GM19351 (cell line): ENCODE measurements at regions not wholly inside any gene's neighbourhood (a gene's known extent, or its start where the extent isn't known, plus 50 kb on each side); places are given as distances from the start of the nearest gene placed in this dataset.

ENCODE experiments used
- ATAC-seq: cut with Tn5 transposase; IDR thresholded peaks from one replicate; pipeline ENCODE4 v1.9.1; 2021; ENCODE audit warnings: mild to moderate bottlenecking, moderate library complexity; ENCODE audit not compliant: unreplicated experiment

DNA sequence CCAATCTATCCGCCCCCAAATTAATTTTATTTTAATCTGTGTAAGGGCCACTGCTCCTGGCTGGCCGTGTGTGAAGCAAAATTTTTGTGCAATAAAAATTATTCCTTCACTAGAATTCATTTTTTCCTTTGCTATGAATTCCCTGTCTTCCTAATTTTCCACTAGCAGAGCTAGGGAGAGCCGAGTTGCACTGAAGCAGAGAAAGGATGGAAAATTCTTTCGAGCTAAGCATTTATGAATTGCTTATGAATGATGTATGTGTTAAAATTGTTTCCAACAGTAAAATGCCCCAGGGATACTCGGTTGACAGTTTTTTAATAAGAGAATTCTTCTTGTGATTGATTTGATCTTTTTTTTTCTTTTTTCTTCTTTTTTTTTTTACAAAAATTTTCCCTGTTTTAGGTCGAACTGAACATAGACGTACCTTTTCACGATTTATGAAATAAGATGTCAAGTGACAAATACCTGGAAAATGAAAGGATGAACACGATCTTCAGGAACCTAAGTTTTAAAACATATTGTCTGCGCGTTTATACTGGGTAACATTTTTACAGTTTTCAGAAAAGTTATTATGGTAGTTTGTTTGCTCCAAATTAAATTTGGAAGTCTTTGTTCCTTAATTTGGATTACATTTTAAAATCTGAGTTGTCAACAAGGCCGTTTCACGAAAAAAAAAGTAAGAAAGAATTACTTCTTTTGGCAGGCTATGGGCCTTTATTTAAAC lies 288.8 kb upstream of the NFE2L3 start:
- no peak for ATAC-seq

- no peak for ATAC-seq
Observed at GRCh38 chr7:25863729-25864110, 288.3 kb upstream of the NFE2L3 start.

GRCh38 chr7:25864511-25864910 lies 287.5 kb upstream of the NFE2L3 start:
- ATAC-seq: no peak

DNA sequence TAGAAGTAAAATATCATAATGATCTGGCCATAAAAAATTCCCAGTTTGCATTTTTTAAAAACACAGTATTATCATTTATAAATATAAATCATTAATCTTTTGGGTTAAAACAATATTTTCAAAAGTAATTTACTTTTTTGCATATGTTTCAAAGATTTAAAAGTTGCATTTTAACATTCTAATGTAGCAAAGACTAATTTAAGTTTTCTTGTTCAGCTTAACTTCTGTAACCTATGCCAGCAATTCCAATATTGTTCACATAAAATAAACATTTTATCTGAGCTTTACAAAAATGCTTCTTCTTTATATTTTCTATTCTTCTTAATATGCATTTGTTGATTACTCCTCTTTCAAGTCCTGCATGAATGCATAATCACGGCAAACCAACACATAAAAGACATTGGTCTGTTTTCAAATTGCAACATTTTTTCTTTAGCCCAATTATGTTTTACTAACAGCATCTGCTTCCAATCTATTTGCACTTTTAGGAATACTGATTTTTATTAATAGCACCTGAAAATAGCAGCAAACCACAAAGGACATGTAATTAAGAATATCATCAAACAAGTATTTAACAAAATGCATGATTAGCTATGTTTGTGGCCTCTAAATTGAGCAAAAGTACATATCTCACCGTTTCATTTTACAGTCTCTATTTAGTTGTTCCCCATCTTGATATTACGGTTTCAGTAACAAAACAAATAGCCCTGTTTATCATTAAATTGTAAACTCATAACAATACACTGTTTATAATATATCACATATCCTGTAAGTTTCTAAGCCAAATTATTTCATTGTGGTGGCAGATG lies 286.9 kb upstream of the NFE2L3 start:
- no peak for ATAC-seq

DNA sequence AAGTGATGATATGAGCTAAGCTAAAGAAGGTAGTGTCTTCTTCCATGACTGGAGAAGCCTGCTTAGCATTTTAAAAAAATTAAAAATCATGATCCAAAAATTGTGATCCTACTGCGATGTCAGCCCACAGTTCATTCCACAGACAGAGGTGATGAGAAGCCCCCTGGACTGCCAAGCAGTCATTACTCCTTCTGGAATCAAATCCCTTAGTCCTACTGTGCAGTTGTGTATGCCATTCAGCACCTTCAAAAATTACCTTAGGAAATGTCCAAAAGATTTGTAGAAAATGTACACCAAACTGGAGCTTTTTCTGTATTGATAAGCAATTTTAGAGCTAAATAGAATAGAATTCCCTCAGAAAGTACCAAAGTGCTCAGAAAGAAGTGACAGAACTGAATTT lies 283.5 kb upstream of the NFE2L3 start:
- no peak for ATAC-seq

DNA sequence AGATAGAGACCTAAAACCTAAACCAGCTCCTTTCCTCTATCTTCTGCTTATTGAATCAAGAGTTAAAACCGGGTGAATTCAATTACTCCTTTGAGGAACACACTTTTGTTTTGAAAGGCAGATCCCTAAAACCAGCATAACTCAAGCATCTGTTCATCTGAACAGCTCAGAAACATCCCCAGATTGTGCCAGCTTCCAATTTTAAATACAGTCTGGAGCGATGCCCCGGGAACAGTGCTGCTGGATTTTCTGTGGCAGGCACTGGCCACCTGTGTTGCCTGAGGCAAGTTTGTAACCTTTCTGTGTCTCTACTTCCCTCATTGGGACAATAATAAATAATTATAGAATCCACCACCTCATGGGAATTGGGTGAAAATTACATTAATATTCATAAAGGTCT lies 281.4 kb upstream of the NFE2L3 start:
- no peak for ATAC-seq

DNA sequence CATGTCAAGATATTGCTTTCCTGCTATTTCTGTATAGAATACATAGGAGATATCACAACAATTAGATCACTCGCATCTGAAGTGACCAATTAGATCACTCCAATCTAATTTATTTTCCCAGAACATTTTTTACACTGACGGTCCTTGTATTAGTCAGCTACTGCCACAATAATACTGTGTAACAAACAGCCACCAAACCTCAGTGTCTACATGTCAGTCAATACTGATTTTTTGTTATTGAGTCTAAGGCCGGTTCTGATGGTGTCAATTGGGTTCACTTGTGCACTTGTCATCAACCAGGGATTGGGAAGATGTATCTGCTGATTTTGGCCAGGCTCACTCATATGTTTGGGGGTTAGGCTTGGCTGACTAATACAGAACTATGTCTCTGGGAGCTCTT lies 275.9 kb upstream of the NFE2L3 start:
- no peak for ATAC-seq

- no peak for ATAC-seq
Observed at GRCh38 chr7:25877802-25878789, 273.9 kb upstream of the NFE2L3 start.

DNA sequence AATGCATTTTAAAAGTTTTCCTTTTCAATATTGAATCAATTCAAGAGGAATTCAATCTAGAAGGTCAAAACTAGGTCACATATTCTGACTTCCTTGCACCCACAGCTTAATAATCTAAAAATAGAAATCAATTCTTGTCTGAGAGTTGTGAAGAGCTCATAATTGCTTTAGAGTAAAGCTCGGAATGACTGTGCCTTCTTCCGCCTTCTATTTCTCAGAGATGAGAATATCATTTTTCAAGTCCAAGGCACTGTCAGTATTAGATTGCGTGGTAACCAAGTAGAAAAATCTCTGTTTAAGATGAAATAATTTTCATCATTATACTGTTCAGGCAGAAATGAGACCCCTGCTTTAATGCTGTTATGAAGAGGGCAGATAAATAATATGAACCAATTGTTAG lies 272.2 kb upstream of the NFE2L3 start:
- no peak for ATAC-seq

DNA sequence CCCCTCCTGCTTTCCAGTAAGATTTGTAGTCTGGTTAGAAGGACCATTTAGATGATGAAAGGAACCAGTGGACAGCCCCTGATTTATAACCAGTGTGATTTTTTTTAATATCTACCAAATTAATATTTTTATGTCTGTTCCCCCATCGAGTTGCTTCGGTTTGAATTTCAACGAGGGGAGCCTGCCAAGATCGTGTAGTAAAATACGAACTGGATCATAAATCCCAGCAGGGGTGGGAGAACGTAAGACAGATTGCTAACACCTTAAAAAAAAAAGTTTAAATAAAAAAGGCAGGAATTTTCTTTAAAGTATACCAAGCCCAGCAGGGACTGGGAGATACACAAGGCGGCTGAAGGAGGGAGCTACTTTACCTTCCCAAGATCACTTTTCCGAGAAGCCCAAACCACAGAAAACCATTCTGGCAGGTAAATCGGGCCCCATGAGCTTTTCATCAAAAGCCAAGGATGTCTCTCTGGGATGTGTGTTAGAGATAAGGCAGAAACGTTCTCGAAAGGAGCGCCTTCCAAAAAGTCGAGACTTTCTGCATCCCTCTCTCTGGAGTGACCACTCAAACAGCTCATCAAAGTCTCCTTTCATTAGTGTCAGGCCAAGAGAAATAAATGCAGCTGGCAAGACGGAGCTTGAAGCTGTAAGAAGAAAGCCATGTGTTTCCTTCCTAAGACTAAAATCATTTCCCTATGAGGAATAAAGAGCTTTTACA lies 270.5 kb upstream of the NFE2L3 start:
- ATAC-seq: no peak

DNA sequence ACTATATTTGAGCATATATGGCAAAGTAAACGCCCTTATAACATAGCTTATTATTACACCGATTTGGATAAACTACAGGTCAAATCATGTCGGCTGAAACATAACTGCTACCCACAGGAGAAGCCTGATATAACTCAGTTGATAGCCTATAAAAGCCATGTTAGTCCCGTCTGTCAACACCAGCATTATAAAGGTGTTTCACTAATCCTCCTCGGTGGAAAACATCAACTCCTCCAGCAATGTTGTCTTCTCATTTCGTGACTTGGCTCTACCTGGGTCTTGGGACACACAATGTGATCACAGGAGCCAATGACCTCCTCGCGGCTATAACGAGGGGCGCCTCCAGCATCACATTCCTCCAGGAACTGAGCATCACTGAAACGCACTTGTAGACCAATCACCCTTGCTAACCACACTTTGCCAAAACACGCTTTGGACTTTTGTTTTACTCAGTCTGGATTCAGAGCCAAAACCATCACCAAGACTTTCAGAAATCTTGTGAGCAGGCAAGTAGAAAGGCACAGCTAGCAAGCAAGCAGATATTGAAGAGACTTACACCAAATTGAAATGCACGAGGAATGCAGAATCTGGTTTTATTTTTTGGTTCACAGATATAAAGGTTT lies 269.7 kb upstream of the NFE2L3 start:
- ATAC-seq: no peak

- no peak for ATAC-seq
Observed at GRCh38 chr7:25884265-25884828, 267.7 kb upstream of the NFE2L3 start.

GRCh38 chr7:25885057-25885576 lies 266.9 kb upstream of the NFE2L3 start:
- ATAC-seq: no peak

DNA sequence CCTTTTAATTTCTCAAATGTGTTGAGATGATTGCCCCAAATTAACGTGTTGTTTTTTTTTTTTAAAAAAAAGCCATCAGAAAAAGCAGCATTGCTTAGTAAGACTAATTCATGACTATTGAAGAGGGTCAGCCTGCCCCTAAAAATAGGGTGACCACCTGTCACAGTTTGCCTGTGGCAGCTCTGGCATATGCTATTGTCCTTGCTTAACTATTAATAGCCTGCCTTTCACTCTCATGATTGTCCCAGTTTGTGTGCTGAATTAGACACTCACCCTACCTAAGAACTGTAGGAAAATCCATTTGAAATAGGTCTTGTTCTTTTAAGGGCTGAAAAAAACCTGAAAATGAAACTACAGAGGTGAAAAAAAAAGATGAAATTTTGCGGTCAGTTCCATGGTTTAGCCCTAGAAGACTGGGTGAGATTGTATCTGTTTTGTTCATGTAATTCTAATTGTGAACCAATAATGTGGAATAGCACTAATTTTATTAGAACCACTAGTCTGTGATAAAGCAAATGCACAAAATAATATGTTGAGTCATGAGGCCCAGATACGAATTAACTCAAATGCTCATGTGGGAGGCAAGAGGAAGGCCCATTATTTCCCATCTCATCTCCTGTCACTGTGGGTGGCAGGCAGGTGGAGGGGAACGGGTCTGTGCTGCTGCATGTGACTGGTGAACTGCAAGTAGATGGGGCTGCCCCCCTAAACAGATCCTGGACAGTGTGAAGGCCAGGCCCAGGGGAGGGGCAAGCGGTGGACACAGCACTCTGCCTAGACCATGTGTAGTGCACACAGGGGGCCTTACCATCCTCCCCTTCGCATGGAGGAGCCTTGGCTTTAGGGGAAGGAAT lies 265.4 kb upstream of the NFE2L3 start:
- ATAC-seq: no peak

GRCh38 chr7:25887266-25887665 lies 264.7 kb upstream of the NFE2L3 start:
- no peak for ATAC-seq

DNA sequence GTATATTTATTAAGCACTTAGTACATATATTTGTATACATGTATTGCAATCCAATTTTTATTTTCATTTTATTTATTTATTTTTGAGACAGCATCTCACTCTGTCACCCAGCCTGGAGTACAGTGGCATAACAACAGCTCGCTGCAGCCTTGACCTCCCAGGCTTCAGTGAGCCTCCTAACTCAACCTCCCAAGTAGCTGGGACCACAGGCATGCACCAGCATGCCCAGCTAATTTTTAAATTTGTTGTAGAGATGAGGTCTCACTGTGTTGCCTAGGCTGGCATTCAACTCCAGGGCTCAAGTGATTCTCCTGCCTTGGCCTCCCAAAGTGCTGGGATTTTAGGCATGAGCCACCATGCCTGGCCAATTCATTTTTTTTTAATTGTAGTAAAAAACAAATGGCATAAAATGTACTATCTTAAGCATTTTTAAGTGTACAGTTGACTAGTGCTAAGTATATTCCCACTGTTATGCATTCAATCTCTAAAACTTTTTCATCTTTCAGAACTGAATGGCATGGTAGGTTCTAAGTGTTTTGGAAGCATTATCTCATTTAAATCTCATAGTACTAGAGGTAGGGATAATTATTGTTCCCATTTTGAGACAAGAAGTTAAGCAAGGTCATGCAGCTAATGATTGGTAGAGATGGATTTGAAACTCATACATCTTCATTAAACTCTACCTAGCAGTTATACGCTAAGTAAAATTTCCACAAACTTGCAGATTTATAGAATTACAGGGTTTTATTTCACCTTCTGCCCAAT lies 264.0 kb upstream of the NFE2L3 start:
- no peak for ATAC-seq

DNA sequence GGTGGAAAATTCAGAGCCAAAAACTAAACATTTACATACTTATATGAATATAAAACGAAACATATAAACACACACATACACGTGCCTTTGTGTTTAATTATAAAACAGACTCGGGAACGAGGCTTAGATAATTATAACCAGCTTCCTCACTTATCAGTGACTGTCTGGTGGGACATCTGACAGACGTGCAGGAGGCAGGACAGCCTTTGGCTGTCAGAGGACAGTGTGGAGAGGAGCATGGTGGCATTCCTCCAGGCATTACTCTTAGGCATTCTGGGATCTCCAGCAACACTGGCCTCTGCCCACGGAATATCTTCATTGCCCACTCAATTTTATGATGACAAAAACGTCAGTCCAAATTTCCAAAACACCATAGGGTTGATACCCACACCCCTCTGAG lies 262.2 kb upstream of the NFE2L3 start:
- ATAC-seq: no peak

- ATAC-seq: no peak
Observed at GRCh38 chr7:25891591-25891990, 260.4 kb upstream of the NFE2L3 start.
